Heart left ventricle (tissue), 13 donors: ENCODE measurements at regions not wholly inside any gene's neighbourhood (a gene's known extent, or its start where the extent isn't known, plus 50 kb on each side); places are given as distances from the start of the nearest gene placed in this dataset.

Experiments used
- CTCF ChIP-seq, 12 donors: fragments of 200-600 bp; sonication (generic) in 4 of 12; IDR thresholded peaks; one replicate each; pipeline versions ENCODE4 v1.5.0 to v1.8.0; 2018 to 2022; ENCODE audit warnings: antibody characterized with exemption in 12 of 12, mild to moderate bottlenecking in 5 of 12
- POLR2A ChIP-seq, 2 donors: fragments of 450-650 bp; IDR thresholded peaks; one replicate each; pipeline ENCODE4 v1.6.1; 2017; ENCODE audit warnings: antibody characterized with exemption in 2 of 2, mild to moderate bottlenecking in 2 of 2, moderate library complexity in 2 of 2
- donor health status: ischemic (EF 13 %, LVEDD 7.1; RV severe dilation, severe dysfunction).
- donor health status: DM: no; HTN: yes; CAD: no.
- donor health status: DM: no; HTN: no; CAD: no.
- donor health status: ischemic (EF 25% LVEDD 6.9; RV normal size, moderate dysfunction).
- donor health status: ischemic (EF 25% LVEDD 5.7; RV mildly dilated, moderate dysfunction).
- donor health status: ischemic (EF 35%, LVEDD 5.7; RV mildly dilated, moderate dysfunction).
- donor health status: nonischemic (EF 11% LVEDD 7.7; RV severe dilation, severe dysfunction).
- donor health status: DM: yes; HTN: yes; CAD: no.
- donor health status: PGD.
- donor health status: ischemic (EF 29% LVEDD 5.4; RV normal size, mild dysfunction).
- donor health status: nonischemic (EF 23%, LVEDD 6.1; RV moderate dilation, normal function).

- TF ChIP-seq CTCF (IDR thresholded peaks at IDR 0.05) (no peak), POLR2A (IDR thresholded peaks at IDR 0.05) (no peak)
These were observed 117.2 kb upstream of the SCAF11 start for GRCh38 chr12:46107591-46107990.
